ENCODE measurements at regions not wholly inside any gene's neighbourhood (a gene's known extent, or its start where the extent isn't known, plus 50 kb on each side); places are given as distances from the start of the nearest gene placed in this dataset.
"Not testable (repeated sequence)": the region's sequence is repeated elsewhere in the genome, so short reads cannot be mapped to it uniquely, and the experiment has no call there.

GRCh38 chr6:11855743-11856142 is 77.1 kb upstream of the ADTRP start:
- Histone ChIP-seq H3K27ac (ENCODE audit: low read depth in 2 of 2, low read length in 1 of 2) (no peak overlapping the region), H3K36me3 (ENCODE audit: control insufficient read depth in 2 of 2, insufficient read depth in 2 of 2, low read length in 1 of 2) (no peaks in the 10 kb centered on the region), H3K9me3 (ENCODE audit: control insufficient read depth in 2 of 2, insufficient read depth in 1 of 2, low read depth in 1 of 2, low read length in 1 of 2) (no peaks in the 10 kb centered on the region), H3K27me3 (ENCODE audit: control insufficient read depth in 1 of 2, insufficient read depth in 2 of 2, low read length in 2 of 2) (no peaks in the 10 kb centered on the region), H3K4me3 (ENCODE audit: low read depth in 1 of 2, low read length in 2 of 2) (no peak overlapping the region), H3K4me1 (ENCODE audit: control insufficient read depth in 2 of 2, insufficient read depth in 2 of 2, low read length in 1 of 2) (peaks cover 3 to 4% of the 10 kb centered on the region in 2 donors)
- WGBS, 2 donors: 63 to 90% methylated on average over 4 of the region's 4 CpGs

DNA sequence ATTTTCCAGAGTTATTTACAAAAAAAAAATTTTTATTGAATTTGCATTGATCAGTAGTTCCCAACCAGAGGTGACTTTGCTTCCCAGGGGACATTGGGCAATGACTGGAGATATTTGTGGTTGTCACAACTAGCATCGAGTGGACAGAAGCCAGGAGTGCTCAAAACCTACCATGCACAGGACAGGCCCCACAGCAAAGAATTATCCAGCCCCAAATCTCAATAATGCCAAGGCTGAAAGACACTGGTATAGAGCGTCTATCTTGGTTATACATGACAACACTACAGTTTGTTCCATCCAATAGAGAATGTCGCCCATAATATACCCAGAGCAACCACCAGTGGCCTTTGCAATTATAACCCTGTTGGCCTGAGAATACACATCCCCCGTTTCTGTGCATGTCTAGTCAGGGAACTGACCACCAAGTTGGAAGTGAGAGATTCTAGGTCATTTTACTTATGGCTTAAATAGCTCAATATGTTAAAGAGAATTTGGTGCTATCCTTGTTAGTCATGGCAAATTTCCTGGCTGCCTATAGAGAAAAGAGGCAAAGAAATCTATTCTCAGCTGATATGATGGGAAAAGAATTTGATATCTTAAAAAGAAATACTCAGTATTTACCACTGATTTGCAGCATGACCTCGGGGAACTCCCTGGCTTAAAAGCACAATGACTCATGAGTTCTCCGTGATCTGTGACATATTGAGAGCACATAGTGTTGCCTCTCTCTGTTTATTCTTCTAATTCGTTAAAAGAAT is 76.0 kb upstream of the ADTRP start:
- H3K36me3 ChIP-seq (ENCODE audit: control insufficient read depth in 2 of 2, insufficient read depth in 2 of 2, low read length in 1 of 2): no peaks in the 10 kb centered on the region
- no peaks in the 10 kb centered on the region for H3K27me3 ChIP-seq (ENCODE audit: control insufficient read depth in 1 of 2, insufficient read depth in 2 of 2, low read length in 2 of 2)
- H3K4me3 ChIP-seq (ENCODE audit: low read depth in 1 of 2, low read length in 2 of 2): no peak overlapping the region
- no peaks in the 10 kb centered on the region for H3K9me3 ChIP-seq (ENCODE audit: control insufficient read depth in 2 of 2, insufficient read depth in 1 of 2, low read depth in 1 of 2, low read length in 1 of 2)
- no peak overlapping the region for H3K27ac ChIP-seq (ENCODE audit: low read depth in 2 of 2, low read length in 1 of 2)
- WGBS, 2 donors: 37 to 46% methylated on average over 7 of the region's 7 CpGs
- H3K4me1 ChIP-seq (ENCODE audit: control insufficient read depth in 2 of 2, insufficient read depth in 2 of 2, low read length in 1 of 2): peaks cover 3 to 4% of the 10 kb centered on the region in 2 donors

GRCh38 chr6:11853678-11854407 is 75.2 kb upstream of the ADTRP start:
- Histone ChIP-seq H3K4me1 (ENCODE audit: control insufficient read depth in 2 of 2, insufficient read depth in 2 of 2, low read length in 1 of 2) (peaks cover 3 to 4% of the 10 kb centered on the region in 2 donors), H3K36me3 (ENCODE audit: control insufficient read depth in 2 of 2, insufficient read depth in 2 of 2, low read length in 1 of 2) (no peaks in the 10 kb centered on the region), H3K4me3 (ENCODE audit: low read depth in 1 of 2, low read length in 2 of 2) (no peak overlapping the region), H3K27ac (ENCODE audit: low read depth in 2 of 2, low read length in 1 of 2) (no peak overlapping the region), H3K9me3 (ENCODE audit: control insufficient read depth in 2 of 2, insufficient read depth in 1 of 2, low read depth in 1 of 2, low read length in 1 of 2) (no peaks in the 10 kb centered on the region), H3K27me3 (ENCODE audit: control insufficient read depth in 1 of 2, insufficient read depth in 2 of 2, low read length in 2 of 2) (no peaks in the 10 kb centered on the region)
- 54 to 62% methylated on average over 3 of the region's 3 CpGs for WGBS, 2 donors

DNA sequence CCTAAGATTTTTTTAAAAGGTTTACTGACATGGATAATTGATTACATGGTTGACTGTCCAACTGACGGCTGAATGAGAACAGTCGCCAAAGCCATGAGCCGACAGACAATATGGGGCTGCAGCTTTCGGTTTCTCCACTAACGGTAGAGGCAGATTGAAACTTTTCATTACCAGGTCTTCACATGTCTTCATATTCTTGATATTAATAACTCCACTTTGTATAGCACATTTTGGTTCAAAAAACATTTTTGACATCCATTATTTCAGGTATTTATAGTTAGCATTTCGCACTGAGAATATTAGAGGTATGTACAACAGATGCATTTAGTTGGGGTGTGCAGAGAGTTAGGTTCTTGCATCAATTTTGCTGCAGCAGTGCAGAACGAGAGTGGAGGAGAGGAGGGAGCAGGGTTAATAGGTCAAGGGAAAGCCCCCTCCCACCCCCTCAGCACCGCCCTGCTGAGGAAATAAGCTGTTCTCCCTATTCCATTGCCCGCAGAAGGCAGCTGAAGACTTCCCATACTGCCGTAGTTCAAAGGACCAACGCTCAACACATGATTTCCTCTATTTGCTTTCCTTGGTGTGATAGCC is 73.6 kb upstream of the ADTRP start:
- Histone ChIP-seq H3K9me3 (ENCODE audit: control insufficient read depth in 2 of 2, insufficient read depth in 1 of 2, low read depth in 1 of 2, low read length in 1 of 2) (no peaks in the 10 kb centered on the region), H3K36me3 (ENCODE audit: control insufficient read depth in 2 of 2, insufficient read depth in 2 of 2, low read length in 1 of 2) (no peaks in the 10 kb centered on the region), H3K27ac (ENCODE audit: low read depth in 2 of 2, low read length in 1 of 2) (no peak overlapping the region), H3K27me3 (ENCODE audit: control insufficient read depth in 1 of 2, insufficient read depth in 2 of 2, low read length in 2 of 2) (no peaks in the 10 kb centered on the region), H3K4me3 (ENCODE audit: low read depth in 1 of 2, low read length in 2 of 2) (no peak overlapping the region), H3K4me1 (ENCODE audit: control insufficient read depth in 2 of 2, insufficient read depth in 2 of 2, low read length in 1 of 2) (peaks cover 3 to 4% of the 10 kb centered on the region in 2 donors)
- 77 to 80% methylated on average over 11 of the region's 11 CpGs for WGBS, 2 donors

GRCh38 chr6:11851387-11851786 is 72.8 kb upstream of the ADTRP start:
- H3K36me3 ChIP-seq (ENCODE audit: control insufficient read depth in 2 of 2, insufficient read depth in 2 of 2, low read length in 1 of 2): no peaks in the 10 kb centered on the region
- no peaks in the 10 kb centered on the region for H3K9me3 ChIP-seq (ENCODE audit: control insufficient read depth in 2 of 2, insufficient read depth in 1 of 2, low read depth in 1 of 2, low read length in 1 of 2)
- no peaks in the 10 kb centered on the region for H3K27me3 ChIP-seq (ENCODE audit: control insufficient read depth in 1 of 2, insufficient read depth in 2 of 2, low read length in 2 of 2)
- 49 to 71% methylated on average over 4 of the region's 4 CpGs for WGBS, 2 donors
- H3K27ac ChIP-seq (ENCODE audit: low read depth in 2 of 2, low read length in 1 of 2): peak overlapping the region in 1 of 2 donors; percentile 31
- H3K4me3 ChIP-seq (ENCODE audit: low read depth in 1 of 2, low read length in 2 of 2): no peak overlapping the region
- peaks cover 3 to 4% of the 10 kb centered on the region in 2 donors for H3K4me1 ChIP-seq (ENCODE audit: control insufficient read depth in 2 of 2, insufficient read depth in 2 of 2, low read length in 1 of 2)

- Histone ChIP-seq H3K36me3 (ENCODE audit: control insufficient read depth in 2 of 2, insufficient read depth in 2 of 2, low read length in 1 of 2) (no peaks in the 10 kb centered on the region), H3K9me3 (ENCODE audit: control insufficient read depth in 2 of 2, insufficient read depth in 1 of 2, low read depth in 1 of 2, low read length in 1 of 2) (no peaks in the 10 kb centered on the region), H3K27me3 (ENCODE audit: control insufficient read depth in 1 of 2, insufficient read depth in 2 of 2, low read length in 2 of 2) (no peaks in the 10 kb centered on the region), H3K4me1 (ENCODE audit: control insufficient read depth in 2 of 2, insufficient read depth in 2 of 2, low read length in 1 of 2) (peaks cover 2 to 3% of the 10 kb centered on the region in 2 donors), H3K4me3 (ENCODE audit: low read depth in 1 of 2, low read length in 2 of 2) (no peak overlapping the region), H3K27ac (ENCODE audit: low read depth in 2 of 2, low read length in 1 of 2) (no peak overlapping the region)
- 45 to 54% methylated on average over 2 of the region's 2 CpGs for WGBS, 2 donors
Measured at GRCh38 chr6:11848852-11849731, 70.5 kb upstream of the ADTRP start.

DNA sequence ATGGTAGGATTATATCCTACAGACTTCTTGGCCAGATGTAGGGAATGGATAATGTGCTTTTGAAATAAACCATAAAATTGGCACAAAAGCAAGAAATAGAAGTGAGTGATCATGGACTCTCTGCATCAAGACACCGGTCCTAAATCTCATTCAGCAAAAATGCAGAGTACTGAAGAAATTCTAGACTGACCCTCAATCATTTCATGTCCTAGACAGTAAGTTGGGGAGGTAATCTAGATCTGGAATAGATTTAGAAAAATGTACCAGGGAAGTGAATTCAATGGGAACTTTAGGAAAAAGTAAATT is 69.7 kb upstream of the ADTRP start:
- no peaks in the 10 kb centered on the region for H3K9me3 ChIP-seq (ENCODE audit: control insufficient read depth in 2 of 2, insufficient read depth in 1 of 2, low read depth in 1 of 2, low read length in 1 of 2)
- H3K36me3 ChIP-seq (ENCODE audit: control insufficient read depth in 2 of 2, insufficient read depth in 2 of 2, low read length in 1 of 2): no peaks in the 10 kb centered on the region
- 86 to 93% methylated on average over 1 of the region's 1 CpG for WGBS, 2 donors
- no peaks in the 10 kb centered on the region for H3K27me3 ChIP-seq (ENCODE audit: control insufficient read depth in 1 of 2, insufficient read depth in 2 of 2, low read length in 2 of 2)
- peaks cover 2 to 3% of the 10 kb centered on the region in 2 donors for H3K4me1 ChIP-seq (ENCODE audit: control insufficient read depth in 2 of 2, insufficient read depth in 2 of 2, low read length in 1 of 2)
- H3K4me3 ChIP-seq (ENCODE audit: low read depth in 1 of 2, low read length in 2 of 2): no peak overlapping the region
- H3K27ac ChIP-seq (ENCODE audit: low read depth in 2 of 2, low read length in 1 of 2): no peak overlapping the region

- Histone ChIP-seq H3K36me3 (ENCODE audit: control insufficient read depth in 2 of 2, insufficient read depth in 2 of 2, low read length in 1 of 2) (no peaks in the 10 kb centered on the region), H3K27me3 (ENCODE audit: control insufficient read depth in 1 of 2, insufficient read depth in 2 of 2, low read length in 2 of 2) (no peaks in the 10 kb centered on the region), H3K9me3 (ENCODE audit: control insufficient read depth in 2 of 2, insufficient read depth in 1 of 2, low read depth in 1 of 2, low read length in 1 of 2) (no peaks in the 10 kb centered on the region), H3K27ac (ENCODE audit: low read depth in 2 of 2, low read length in 1 of 2) (no peak overlapping the region), H3K4me3 (ENCODE audit: low read depth in 1 of 2, low read length in 2 of 2) (no peak overlapping the region), H3K4me1 (ENCODE audit: control insufficient read depth in 2 of 2, insufficient read depth in 2 of 2, low read length in 1 of 2) (peaks cover 2 to 3% of the 10 kb centered on the region in 2 donors)
- 86 to 91% methylated on average over 6 of the region's 6 CpGs for WGBS, 2 donors
Measured at GRCh38 chr6:11847515-11848345, 69.1 kb upstream of the ADTRP start.

DNA sequence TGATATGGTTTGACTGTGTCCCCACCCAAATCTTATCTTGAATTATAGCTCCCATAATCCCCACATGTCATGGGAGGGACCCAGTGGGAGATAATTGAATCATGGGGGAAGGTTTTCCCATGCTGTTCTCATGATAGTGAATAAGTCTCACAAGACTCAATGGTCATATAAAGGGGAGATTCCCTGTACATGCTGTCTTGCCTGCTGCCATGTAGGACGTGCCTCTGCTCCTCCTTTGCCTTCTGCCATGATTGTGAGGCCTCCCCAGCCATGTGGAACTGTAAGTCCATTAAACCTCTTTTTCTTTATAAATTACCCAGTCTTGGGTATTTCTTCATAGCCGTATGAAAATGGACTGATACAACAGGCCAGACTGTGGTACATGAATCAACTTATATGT is 68.5 kb upstream of the ADTRP start:
- not testable (repeated sequence) for H3K27ac ChIP-seq (ENCODE audit: low read depth in 2 of 2, low read length in 1 of 2); H3K4me1 ChIP-seq (ENCODE audit: control insufficient read depth in 2 of 2, insufficient read depth in 2 of 2, low read length in 1 of 2); H3K9me3 ChIP-seq (ENCODE audit: control insufficient read depth in 2 of 2, insufficient read depth in 1 of 2, low read depth in 1 of 2, low read length in 1 of 2); H3K27me3 ChIP-seq (ENCODE audit: control insufficient read depth in 1 of 2, insufficient read depth in 2 of 2, low read length in 2 of 2); H3K4me3 ChIP-seq (ENCODE audit: low read depth in 1 of 2, low read length in 2 of 2); H3K36me3 ChIP-seq (ENCODE audit: control insufficient read depth in 2 of 2, insufficient read depth in 2 of 2, low read length in 1 of 2)
- WGBS, 2 donors: 93 to 94% methylated on average over 2 of the region's 2 CpGs
